Uterus (tissue), 2 donors: ENCODE measurements at regions not wholly inside any gene's neighbourhood (a gene's known extent, or its start where the extent isn't known, plus 50 kb on each side); places are given as distances from the start of the nearest gene placed in this dataset.

Experiments used
- POLR2A ChIP-seq, 2 donors: fragments of 450-650 bp; IDR thresholded peaks; one replicate each; pipeline ENCODE4 v1.6.1; 2016; ENCODE audit warnings: antibody characterized with exemption in 2 of 2, mild to moderate bottlenecking in 1 of 2, moderate library complexity in 1 of 2
- TF ChIP-seq, protein P1 (sequence below), 4 experiments: fragments of 200-600 bp in 2 of 4; fragments of 450-650 bp in 2 of 4; sonication (generic) in 2 of 4; IDR thresholded peaks; one replicate each; pipeline ENCODE4 v1.5.1; 2016 to 2019; ENCODE audit warnings: antibody characterized with exemption in 4 of 4, mild to moderate bottlenecking in 2 of 4, moderate library complexity in 1 of 4

DNA sequence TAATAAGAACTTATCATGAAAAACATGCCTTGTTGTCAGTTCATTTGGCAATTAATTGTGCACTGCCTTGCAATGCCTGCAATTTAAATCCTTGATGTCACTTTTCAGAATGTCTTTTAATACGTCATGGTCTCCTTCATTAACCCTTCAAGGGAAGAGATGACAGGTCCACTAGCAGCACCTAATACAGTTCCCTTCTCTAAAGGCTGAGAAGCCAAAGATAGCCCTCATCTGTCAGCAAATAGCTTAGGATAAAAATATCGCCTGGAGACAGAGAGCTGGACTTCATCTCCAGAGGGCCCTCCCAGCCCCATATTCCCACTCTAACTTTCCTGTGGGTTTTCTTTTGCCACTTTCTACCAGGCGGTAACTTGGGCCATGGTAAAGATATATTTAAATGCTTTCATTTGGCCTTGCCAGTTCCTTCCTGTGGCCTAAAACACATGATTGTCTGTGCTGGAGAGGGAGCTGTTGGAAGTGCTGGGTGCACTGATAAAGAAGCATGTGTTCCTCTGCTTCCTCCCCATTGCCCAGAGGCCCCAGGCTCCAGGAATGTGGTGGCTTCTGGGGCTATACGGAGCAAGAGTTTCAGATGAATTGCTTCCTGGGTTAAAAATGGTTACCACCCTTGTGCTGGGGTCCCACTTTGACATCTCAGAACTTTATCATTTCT is 76.3 kb upstream of the UMPS start:
- TF ChIP-seq POLR2A (IDR thresholded peaks at IDR 0.05): no peak
- TF ChIP-seq, protein P1, sequence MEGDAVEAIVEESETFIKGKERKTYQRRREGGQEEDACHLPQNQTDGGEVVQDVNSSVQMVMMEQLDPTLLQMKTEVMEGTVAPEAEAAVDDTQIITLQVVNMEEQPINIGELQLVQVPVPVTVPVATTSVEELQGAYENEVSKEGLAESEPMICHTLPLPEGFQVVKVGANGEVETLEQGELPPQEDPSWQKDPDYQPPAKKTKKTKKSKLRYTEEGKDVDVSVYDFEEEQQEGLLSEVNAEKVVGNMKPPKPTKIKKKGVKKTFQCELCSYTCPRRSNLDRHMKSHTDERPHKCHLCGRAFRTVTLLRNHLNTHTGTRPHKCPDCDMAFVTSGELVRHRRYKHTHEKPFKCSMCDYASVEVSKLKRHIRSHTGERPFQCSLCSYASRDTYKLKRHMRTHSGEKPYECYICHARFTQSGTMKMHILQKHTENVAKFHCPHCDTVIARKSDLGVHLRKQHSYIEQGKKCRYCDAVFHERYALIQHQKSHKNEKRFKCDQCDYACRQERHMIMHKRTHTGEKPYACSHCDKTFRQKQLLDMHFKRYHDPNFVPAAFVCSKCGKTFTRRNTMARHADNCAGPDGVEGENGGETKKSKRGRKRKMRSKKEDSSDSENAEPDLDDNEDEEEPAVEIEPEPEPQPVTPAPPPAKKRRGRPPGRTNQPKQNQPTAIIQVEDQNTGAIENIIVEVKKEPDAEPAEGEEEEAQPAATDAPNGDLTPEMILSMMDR (IDR thresholded peaks at IDR 0.05): no peak
